GM12878 (cell line): ENCODE measurements at regions not wholly inside any gene's neighbourhood (a gene's known extent, or its start where the extent isn't known, plus 50 kb on each side); places are given as distances from the start of the nearest gene placed in this dataset.

Experiments
- ATAC-seq: fragments of 200-7000 bp; cut with Tn5 transposase; 3 replicates; pipeline ENCODE4 v1.9.1; 2020; ENCODE audit warnings: mild to moderate bottlenecking, moderate library complexity
- BruUV-seq: library from RNA; stranded (reverse); fragments of 400-500 nt; replicated peaks from 2 replicates; lab custom pipeline; 2021; lab: Mats Ljungman, UMichigan
- CTCF ChIA-PET: fragments of 300-600 bp; sonication (Branson Sonifier 250); formaldehyde crosslinking; extraction: SDS; loops from one replicate; lab custom pipeline; 2021; ENCODE audit warnings: inconsistent platforms; lab: Yijun Ruan, JAX
- POLR2A ChIA-PET: fragments of 350-600 bp; formaldehyde crosslinking; extraction: SDS; loops from one replicate; lab custom pipeline; 2021; ENCODE audit warnings: inconsistent platforms; lab: Charles Lee
- RAD21 ChIA-PET: fragments of 300-600 bp; sonication (Branson Sonifier 250); formaldehyde crosslinking; loops from one replicate; lab custom pipeline; 2023; ENCODE audit warnings: antibody characterized with exemption; ENCODE audit not compliant: unreplicated experiment; lab: Charles Lee
- SMC1A ChIA-PET: fragments of 300-600 bp; sonication (Branson Sonifier 250); formaldehyde crosslinking; loops from one replicate; lab custom pipeline; 2023; ENCODE audit not compliant: unreplicated experiment, uncharacterized antibody; lab: Charles Lee
- DNase-seq: peaks from one replicate; pipeline ENCODE4 v3.0.0-alpha.2; 2011; ENCODE audit warnings: low read depth, low spot score
- FAIRE-seq: peaks from 3 replicates; lab custom pipeline; 2011; peaks lifted over from hg19 to GRCh38; lab: Jason Lieb, UNC
- H2AFZ ChIP-seq: 2 replicates; pipeline ENCODE4 v1.6.0; 2011; ENCODE audit warnings: low read depth, low read length, control low read depth; ENCODE audit not compliant: control insufficient read depth
- H3K27ac ChIP-seq: 2 replicates; pipeline ENCODE4 v1.5.1; 2011; ENCODE audit warnings: control low read depth; ENCODE audit not compliant: control insufficient read depth, insufficient read depth
- H3K27me3 ChIP-seq, 2 experiments: replicated peaks in 1 of 2; 2 replicates each; pipeline versions ENCODE4 v1.6.0 to v1.6.1; 2011; ENCODE audit warnings: low read length in 1 of 2; ENCODE audit not compliant: control insufficient read depth in 2 of 2, insufficient read depth in 2 of 2
- H3K36me3 ChIP-seq, 2 experiments: 2 replicates each; pipeline ENCODE4 v1.5.1; 2011; ENCODE audit warnings: low read length in 1 of 2; ENCODE audit not compliant: control insufficient read depth in 2 of 2, insufficient read depth in 2 of 2
- H3K4me1 ChIP-seq: 2 replicates; pipeline ENCODE4 v1.6.1; 2011; ENCODE audit warnings: mild to moderate bottlenecking, low read length, moderate library complexity, mixed read lengths; ENCODE audit not compliant: control insufficient read depth, insufficient read depth
- H3K4me2 ChIP-seq: 2 replicates; pipeline ENCODE4 v1.6.0; 2011; ENCODE audit warnings: control low read depth; ENCODE audit not compliant: control insufficient read depth, insufficient read depth
- H3K4me3 ChIP-seq: fragments of 200-600 bp; sonication (generic); 2 replicates; pipeline ENCODE4 v1.5.1; 2016
- H3K79me2 ChIP-seq: 2 replicates; pipeline ENCODE4 v1.6.0; 2011; ENCODE audit warnings: low read length; ENCODE audit not compliant: control insufficient read depth, insufficient read depth
- H3K9ac ChIP-seq: 2 replicates; pipeline ENCODE4 v1.8.0; 2011; ENCODE audit warnings: low read length, control low read depth, mixed read lengths; ENCODE audit not compliant: control insufficient read depth, insufficient read depth
- H3K9me3 ChIP-seq: replicated peaks from 3 replicates; pipeline ENCODE4 v1.5.1; 2011; ENCODE audit warnings: mild to moderate bottlenecking, low read length; ENCODE audit not compliant: control insufficient read depth, insufficient read depth
- H4K20me1 ChIP-seq: 2 replicates; pipeline ENCODE4 v1.6.0; 2011; ENCODE audit not compliant: control insufficient read depth, insufficient read depth
- EED ChIP-seq: sonication (generic); IDR thresholded peaks from 2 replicates; pipeline ENCODE4 v1.6.1; 2016; ENCODE audit warnings: antibody characterized with exemption, low read depth
- GATAD2B ChIP-seq: fragments of 450-650 bp; conservative IDR thresholded peaks from 2 replicates; pipeline ENCODE4 v1.6.1; 2017; ENCODE audit warnings: low read depth, mild to moderate bottlenecking, moderate library complexity
- KDM1A ChIP-seq: fragments of 200-600 bp; sonication (generic); IDR thresholded peaks from 2 replicates; pipeline ENCODE4 v1.6.1; 2016; ENCODE audit warnings: borderline replicate concordance
- NFXL1 ChIP-seq: fragments of 450-650 bp; IDR thresholded peaks from 2 replicates; pipeline ENCODE4 v1.6.1; 2017; ENCODE audit warnings: antibody characterized with exemption, mild to moderate bottlenecking, borderline replicate concordance
- NFYA ChIP-seq: IDR thresholded peaks from 2 replicates; pipeline ENCODE4 v1.6.1; 2011; ENCODE audit warnings: low read depth, mild to moderate bottlenecking, low read length, improper control_type of control experiment, borderline replicate concordance
- RUNX3 ChIP-seq: IDR thresholded peaks from 2 replicates; pipeline ENCODE4 v1.6.1; 2012; ENCODE audit warnings: low read length, inconsistent platforms
- SUZ12 ChIP-seq: fragments of 200-600 bp; sonication (generic); IDR thresholded peaks from one replicate; pipeline ENCODE4 v1.6.1; 2018; ENCODE audit warnings: antibody characterized with exemption, mild to moderate bottlenecking; ENCODE audit not compliant: unreplicated experiment
- TBL1XR1 ChIP-seq: IDR thresholded peaks from 2 replicates; pipeline ENCODE4 v1.6.1; 2012; ENCODE audit warnings: low read depth, low read length, improper control_type of control experiment
- TCF12 ChIP-seq: IDR thresholded peaks from 2 replicates; pipeline ENCODE4 v1.6.1; 2011; ENCODE audit warnings: low read depth, mild to moderate bottlenecking, low read length
- ZNF217 ChIP-seq: fragments of 450-650 bp; IDR thresholded peaks from 2 replicates; pipeline ENCODE4 v1.6.1; 2017; ENCODE audit warnings: antibody characterized with exemption, mild to moderate bottlenecking
- WGBS: methylation state at CpG from one replicate; pipeline ENCODE4 v1.1.6; 2016; ENCODE audit warnings: low lambda C conversion rate; ENCODE audit not compliant: insufficient replicate concordance, insufficient coverage; ENCODE audit errors: missing lambda C conversion rate; 5-methylcytosine and 5-hydroxymethylcytosine counted together
- in situ Hi-C: fragments of 300-500 bp; cut with MboI; formaldehyde crosslinking; loops from 9 replicates; pipeline ENCODE4 v1.14.3; 2018; ENCODE audit warnings: mixed read lengths
- intact Hi-C: fragments of 100-400 bp; cut with micrococcal nuclease; formaldehyde crosslinking; loops from one replicate; pipeline ENCODE4 v1.14.2; 2022; ENCODE audit not compliant: unreplicated experiment
- TF ChIP-seq, protein P1 (sequence below): IDR thresholded peaks from 2 replicates; pipeline ENCODE4 v1.6.1; 2012; ENCODE audit warnings: low read depth, low read length, improper control_type of control experiment
- TF ChIP-seq, protein P2 (sequence below): fragments of 450-650 bp; IDR thresholded peaks from 2 replicates; pipeline ENCODE4 v1.6.1; 2017; ENCODE audit warnings: mild to moderate bottlenecking, moderate library complexity
- TF ChIP-seq, protein P3 (sequence below): IDR thresholded peaks from 2 replicates; pipeline ENCODE4 v1.6.1; 2012; ENCODE audit warnings: mild to moderate bottlenecking, low read depth, low read length
- TF ChIP-seq, protein P4 (sequence below): fragments of 450-650 bp; IDR thresholded peaks from 2 replicates; pipeline ENCODE4 v1.6.1; 2018; ENCODE audit warnings: borderline replicate concordance, mild to moderate bottlenecking; ENCODE audit not compliant: partially characterized antibody

DNA sequence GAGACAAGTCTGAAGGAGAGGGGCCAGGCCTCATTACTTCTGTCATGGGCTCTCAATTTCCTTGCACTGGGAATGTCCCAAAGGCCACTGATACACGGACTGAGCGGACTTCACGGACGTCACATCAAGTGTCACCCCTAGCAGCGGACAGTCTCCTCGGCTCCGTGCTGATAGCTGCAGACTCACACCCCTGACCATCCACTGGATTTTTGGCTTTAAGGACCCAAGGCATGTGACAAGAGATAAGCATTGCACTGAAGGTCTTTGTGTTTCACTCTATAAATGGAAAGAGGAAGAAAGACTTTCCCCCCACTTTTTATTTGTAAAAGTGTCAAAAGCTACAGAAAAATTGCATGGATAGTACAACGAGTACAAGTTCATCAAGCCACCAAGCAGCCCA is 200.4 kb upstream of the FGGY start:
- Histone ChIP-seq H3K4me1 (peaks cover 6% of the 10 kb centered on the region; the same call in 1 of the 2 replicates), H3K36me3 (no peaks in the 10 kb centered on the region), H3K79me2 (no peaks in the 10 kb centered on the region), H2AFZ (no peak overlapping the region), H4K20me1 (no peaks in the 10 kb centered on the region), H3K9me3 (no peaks in the 10 kb centered on the region; the same call in 2 of the 3 replicates), H3K27me3 (no peaks in the 10 kb centered on the region), H3K9ac (no peak overlapping the region), H3K4me3 (no peak overlapping the region), H3K27ac (no peak overlapping the region), H3K4me2 (no peak overlapping the region)
- SMC1A ChIA-PET = interaction anchor here (1.5 kb wide), 2 partner anchors 11 to 12 kb away, joined by 3 to 4 read pairs; no protein-coding TSS in a partner anchor
- whole genome bisulfite sequencing = 70% methylated on average over 8 of the region's 8 CpGs
- ATAC-seq (no peak), FAIRE-seq (no peak), DNase-seq (no peak)
- POLR2A ChIA-PET = no interaction called here
- in situ Hi-C loops = no loop called here
- RAD21 ChIA-PET = interaction anchor here (1.1 kb wide), 1 partner anchor 315 kb away, joined by 4 read pairs; no protein-coding TSS in a partner anchor
- intact Hi-C loops = no loop called here
- CTCF ChIA-PET = interaction anchor here (0.9 to 1.4 kb wide), 2 partner anchors 8 to 603 kb away, joined by 4 read pairs; no protein-coding TSS in a partner anchor
- no TSS peak for BruUV-seq
- no peak for TF ChIP-seq NFXL1
- no peak for TF ChIP-seq ZNF217
- no peak for TF ChIP-seq KDM1A
- TF ChIP-seq, protein P1, sequence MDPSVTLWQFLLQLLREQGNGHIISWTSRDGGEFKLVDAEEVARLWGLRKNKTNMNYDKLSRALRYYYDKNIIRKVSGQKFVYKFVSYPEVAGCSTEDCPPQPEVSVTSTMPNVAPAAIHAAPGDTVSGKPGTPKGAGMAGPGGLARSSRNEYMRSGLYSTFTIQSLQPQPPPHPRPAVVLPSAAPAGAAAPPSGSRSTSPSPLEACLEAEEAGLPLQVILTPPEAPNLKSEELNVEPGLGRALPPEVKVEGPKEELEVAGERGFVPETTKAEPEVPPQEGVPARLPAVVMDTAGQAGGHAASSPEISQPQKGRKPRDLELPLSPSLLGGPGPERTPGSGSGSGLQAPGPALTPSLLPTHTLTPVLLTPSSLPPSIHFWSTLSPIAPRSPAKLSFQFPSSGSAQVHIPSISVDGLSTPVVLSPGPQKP = no peak
- TF ChIP-seq TBL1XR1 = no peak
- no peak for TF ChIP-seq EED
- no peak for TF ChIP-seq TCF12
- TF ChIP-seq, protein P2, sequence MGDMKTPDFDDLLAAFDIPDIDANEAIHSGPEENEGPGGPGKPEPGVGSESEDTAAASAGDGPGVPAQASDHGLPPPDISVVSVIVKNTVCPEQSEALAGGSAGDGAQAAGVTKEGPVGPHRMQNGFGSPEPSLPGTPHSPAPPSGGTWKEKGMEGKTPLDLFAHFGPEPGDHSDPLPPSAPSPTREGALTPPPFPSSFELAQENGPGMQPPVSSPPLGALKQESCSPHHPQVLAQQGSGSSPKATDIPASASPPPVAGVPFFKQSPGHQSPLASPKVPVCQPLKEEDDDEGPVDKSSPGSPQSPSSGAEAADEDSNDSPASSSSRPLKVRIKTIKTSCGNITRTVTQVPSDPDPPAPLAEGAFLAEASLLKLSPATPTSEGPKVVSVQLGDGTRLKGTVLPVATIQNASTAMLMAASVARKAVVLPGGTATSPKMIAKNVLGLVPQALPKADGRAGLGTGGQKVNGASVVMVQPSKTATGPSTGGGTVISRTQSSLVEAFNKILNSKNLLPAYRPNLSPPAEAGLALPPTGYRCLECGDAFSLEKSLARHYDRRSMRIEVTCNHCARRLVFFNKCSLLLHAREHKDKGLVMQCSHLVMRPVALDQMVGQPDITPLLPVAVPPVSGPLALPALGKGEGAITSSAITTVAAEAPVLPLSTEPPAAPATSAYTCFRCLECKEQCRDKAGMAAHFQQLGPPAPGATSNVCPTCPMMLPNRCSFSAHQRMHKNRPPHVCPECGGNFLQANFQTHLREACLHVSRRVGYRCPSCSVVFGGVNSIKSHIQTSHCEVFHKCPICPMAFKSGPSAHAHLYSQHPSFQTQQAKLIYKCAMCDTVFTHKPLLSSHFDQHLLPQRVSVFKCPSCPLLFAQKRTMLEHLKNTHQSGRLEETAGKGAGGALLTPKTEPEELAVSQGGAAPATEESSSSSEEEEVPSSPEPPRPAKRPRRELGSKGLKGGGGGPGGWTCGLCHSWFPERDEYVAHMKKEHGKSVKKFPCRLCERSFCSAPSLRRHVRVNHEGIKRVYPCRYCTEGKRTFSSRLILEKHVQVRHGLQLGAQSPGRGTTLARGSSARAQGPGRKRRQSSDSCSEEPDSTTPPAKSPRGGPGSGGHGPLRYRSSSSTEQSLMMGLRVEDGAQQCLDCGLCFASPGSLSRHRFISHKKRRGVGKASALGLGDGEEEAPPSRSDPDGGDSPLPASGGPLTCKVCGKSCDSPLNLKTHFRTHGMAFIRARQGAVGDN = no peak
- TF ChIP-seq NFYA = no peak
- TF ChIP-seq, protein P3, sequence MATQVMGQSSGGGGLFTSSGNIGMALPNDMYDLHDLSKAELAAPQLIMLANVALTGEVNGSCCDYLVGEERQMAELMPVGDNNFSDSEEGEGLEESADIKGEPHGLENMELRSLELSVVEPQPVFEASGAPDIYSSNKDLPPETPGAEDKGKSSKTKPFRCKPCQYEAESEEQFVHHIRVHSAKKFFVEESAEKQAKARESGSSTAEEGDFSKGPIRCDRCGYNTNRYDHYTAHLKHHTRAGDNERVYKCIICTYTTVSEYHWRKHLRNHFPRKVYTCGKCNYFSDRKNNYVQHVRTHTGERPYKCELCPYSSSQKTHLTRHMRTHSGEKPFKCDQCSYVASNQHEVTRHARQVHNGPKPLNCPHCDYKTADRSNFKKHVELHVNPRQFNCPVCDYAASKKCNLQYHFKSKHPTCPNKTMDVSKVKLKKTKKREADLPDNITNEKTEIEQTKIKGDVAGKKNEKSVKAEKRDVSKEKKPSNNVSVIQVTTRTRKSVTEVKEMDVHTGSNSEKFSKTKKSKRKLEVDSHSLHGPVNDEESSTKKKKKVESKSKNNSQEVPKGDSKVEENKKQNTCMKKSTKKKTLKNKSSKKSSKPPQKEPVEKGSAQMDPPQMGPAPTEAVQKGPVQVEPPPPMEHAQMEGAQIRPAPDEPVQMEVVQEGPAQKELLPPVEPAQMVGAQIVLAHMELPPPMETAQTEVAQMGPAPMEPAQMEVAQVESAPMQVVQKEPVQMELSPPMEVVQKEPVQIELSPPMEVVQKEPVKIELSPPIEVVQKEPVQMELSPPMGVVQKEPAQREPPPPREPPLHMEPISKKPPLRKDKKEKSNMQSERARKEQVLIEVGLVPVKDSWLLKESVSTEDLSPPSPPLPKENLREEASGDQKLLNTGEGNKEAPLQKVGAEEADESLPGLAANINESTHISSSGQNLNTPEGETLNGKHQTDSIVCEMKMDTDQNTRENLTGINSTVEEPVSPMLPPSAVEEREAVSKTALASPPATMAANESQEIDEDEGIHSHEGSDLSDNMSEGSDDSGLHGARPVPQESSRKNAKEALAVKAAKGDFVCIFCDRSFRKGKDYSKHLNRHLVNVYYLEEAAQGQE = no peak
- TF ChIP-seq SUZ12 = no peak
- TF ChIP-seq, protein P4, sequence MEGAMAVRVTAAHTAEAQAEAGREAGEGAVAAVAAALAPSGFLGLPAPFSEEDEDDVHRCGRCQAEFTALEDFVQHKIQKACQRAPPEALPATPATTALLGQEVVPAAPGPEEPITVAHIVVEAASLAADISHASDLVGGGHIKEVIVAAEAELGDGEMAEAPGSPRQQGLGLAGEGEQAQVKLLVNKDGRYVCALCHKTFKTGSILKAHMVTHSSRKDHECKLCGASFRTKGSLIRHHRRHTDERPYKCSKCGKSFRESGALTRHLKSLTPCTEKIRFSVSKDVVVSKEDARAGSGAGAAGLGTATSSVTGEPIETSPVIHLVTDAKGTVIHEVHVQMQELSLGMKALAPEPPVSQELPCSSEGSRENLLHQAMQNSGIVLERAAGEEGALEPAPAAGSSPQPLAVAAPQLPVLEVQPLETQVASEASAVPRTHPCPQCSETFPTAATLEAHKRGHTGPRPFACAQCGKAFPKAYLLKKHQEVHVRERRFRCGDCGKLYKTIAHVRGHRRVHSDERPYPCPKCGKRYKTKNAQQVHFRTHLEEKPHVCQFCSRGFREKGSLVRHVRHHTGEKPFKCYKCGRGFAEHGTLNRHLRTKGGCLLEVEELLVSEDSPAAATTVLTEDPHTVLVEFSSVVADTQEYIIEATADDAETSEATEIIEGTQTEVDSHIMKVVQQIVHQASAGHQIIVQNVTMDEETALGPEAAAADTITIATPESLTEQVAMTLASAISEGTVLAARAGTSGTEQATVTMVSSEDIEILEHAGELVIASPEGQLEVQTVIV = no peak
- no peak for TF ChIP-seq GATAD2B
- no peak for TF ChIP-seq RUNX3
